NCI-H1417 treated with DMSO at 0.1 percent for 48 hours (cell line): ENCODE measurements at regions not wholly inside any gene's neighbourhood (a gene's known extent, or its start where the extent isn't known, plus 50 kb on each side); places are given as distances from the start of the nearest gene placed in this dataset.

Experiments
- DNase-seq: peaks from one replicate; lab custom pipeline; 2025; lab: John Stamatoyannopoulos, UW

DNA sequence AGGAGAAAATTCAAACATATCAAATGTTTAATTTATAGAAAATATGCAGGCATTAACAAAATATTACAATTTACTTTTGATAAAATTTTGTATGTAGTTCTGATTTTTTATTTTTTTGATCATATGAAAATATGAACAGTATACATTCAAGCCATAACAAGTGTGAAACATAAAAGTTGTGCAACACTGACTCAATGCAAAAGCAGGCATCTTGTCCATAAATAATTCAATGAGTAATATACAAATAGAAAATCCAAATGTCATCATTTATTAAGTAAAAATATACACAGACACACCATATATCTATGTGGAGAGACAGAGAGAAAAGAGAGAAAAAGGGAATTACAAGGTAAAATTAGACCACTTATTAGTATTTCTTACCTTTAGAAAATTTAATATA lies 1183.9 kb downstream of the SLITRK1 start:
- DNase-seq, result no peak

DNA sequence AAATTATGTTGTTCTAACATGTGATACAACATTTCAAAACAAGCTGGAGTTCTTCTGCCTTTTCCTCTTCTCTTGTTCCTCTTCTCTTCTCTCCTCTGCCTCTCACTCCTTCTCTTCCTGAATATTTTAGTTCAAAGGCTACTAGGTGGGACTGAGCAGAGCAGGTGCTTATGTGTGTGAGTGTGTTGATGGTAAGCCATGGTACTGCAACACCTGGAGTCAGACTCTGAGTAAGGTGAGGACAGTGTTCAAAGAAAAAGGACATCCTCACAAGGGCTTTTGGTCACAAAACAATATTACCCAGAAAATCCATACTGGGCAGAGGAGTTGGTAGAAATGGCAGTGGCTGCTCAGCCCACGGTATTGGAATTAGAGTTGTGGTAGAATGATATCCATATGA lies 1188.7 kb downstream of the SLITRK1 start:
- DNase-seq, result no peak

DNA sequence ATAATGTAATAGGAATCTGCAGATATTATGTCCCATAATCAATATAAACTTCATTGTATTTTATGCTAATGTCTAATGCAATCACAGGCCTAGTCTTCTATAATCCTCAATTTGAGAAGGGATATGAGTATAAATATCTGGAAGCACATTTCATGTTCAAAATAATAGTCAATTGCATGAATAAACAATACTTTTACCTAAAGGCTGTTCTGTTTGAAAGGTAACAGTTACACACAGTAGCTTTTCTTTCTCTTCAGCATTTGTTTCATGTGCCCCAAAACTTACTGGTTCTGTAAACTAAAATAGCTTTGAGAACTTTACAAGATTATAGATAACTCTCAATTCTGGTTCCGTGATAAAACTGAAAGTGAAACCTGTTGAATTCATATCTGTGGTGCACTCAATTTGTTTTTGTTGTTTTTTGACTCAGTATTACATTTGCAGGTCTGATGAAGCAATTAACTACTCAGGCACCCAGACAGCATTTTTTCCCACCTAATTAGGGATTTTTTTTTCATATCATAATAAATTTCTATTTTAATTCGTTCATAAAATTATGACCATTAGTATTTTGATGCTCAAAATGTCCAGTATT lies 1193.8 kb downstream of the SLITRK1 start:
- DNase-seq, result no peak

DNA sequence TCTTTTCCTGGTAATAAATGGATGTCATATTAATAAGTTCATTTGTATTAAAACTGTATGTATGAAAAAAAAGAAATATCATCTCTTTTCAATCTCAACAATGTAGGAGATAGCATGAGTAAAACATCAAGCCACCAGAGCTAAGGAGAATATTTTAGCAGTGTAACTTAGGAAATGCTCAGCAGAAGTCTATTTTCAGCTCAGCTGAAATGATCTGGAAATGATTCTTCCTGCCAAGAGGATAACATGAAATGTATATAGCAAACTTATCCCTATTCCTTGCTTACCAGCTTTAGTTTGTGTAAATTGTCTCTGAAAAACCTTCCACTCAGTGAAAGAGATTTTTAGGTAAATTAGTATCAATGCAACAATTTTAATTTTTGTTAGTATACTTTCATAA lies 1194.4 kb downstream of the SLITRK1 start:
- DNase-seq, result no peak

DNA sequence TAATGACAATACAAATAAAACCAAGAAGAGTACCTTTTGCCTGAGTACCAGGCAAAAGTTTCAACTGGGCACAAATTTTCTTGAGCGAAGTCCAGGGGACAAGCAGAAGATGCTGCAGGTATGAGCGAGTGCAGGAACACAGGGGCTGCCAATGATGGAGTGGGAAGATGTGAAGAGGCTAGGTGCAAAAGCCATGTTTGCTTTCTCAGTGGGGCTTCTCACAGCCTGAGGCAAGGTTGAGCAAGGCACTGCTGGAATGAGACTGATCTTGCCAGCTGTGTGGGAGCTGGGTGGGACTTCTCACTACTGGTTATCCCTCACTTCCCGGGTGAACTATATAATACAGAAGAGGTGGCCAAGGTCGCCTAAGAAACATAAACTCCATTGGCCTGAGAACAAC lies 1200.7 kb downstream of the SLITRK1 start:
- no peak for DNase-seq

DNA sequence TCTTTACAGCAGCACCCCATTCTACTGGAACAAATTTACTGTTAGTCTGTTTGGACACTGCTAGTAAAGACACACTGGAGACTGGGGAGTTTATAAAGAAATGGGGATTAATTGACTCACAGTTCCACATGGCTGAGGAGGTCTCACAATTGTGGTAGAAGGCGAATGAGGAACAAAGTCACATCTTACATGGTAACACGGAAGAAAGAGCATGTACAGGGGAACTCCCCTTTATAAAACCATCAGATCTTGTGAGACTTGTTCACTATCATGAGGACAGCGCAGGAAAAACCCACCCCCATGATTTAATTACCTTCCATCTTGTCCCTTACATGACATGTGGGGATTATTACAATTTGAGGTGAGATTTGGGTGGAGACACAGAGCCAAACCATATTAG lies 1204.2 kb downstream of the SLITRK1 start:
- DNase-seq, result no peak

DNA sequence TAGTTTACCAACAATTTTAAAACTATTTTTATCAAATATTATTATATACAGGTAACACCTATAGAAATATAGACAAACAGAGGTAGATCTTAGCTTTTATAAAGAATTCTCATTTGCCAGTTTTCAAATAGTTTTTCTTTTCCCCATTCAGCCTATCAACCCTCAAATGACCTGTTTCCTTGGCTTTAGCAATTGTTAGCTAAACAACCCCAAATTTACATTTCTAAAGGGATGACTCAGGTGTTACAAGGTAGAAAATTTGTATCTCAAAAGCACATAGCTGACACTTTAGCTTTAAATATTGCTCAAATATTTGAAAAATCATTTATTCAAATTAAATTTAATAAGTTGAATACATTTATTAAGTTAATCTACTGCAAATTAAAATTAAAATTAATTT lies 1207.2 kb downstream of the SLITRK1 start:
- DNase-seq, result no peak

DNA sequence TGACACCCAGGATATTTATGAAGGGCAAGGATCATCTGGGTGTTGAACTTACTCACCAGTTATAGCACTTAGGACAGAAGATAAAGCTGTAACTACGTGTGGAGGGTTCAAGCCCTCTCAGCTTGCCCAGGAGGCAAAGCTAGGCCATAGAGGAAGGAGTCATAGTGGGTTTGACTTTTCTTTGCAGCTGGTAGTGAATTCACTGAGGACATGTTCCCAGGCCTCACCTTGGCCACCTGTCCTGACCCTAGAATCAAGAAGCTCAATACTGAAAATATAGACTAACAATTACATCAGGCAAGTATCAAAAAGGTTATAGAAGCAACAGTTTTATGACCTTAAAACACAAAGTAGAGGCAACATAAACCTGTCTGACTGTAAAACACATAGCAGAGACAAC lies 1207.7 kb downstream of the SLITRK1 start:
- DNase-seq, result no peak

DNA sequence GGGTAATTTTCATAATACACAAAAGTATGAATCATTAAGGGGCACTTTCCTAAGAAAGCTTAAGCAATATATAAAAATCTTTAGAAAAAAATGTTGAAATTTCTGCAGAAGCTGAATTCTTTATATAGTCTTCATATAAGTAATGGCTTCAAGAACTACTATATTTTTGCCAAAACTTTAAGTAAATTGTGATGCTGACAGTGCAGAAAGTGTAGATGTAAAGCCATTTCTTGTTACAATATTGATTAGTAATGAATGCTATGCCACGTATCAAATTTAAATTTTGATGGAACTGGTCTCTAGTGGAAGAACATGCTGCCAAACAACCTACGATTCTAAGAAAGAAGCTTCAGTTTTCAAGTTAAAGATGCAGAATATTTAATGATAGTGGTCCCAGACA lies 1210.0 kb downstream of the SLITRK1 start:
- no peak for DNase-seq

DNA sequence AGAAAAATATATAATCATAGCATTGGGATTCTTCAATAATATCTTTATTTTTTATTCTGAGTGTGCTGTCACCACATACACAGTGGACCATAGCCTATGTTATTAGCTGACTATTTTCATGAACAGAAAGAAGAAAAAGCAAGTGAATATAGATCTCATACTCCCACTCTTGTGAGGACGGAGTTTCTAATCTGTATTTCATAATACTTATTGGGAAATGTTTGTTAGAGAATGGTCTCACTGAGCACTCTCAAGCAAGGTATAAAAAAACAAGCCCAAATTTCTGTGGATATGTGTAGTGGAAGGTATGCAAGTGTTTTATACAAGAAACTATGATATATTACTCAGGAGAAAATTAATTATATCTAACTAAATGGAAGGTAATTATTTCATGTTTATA lies 1218.1 kb downstream of the SLITRK1 start:
- no peak for DNase-seq

DNA sequence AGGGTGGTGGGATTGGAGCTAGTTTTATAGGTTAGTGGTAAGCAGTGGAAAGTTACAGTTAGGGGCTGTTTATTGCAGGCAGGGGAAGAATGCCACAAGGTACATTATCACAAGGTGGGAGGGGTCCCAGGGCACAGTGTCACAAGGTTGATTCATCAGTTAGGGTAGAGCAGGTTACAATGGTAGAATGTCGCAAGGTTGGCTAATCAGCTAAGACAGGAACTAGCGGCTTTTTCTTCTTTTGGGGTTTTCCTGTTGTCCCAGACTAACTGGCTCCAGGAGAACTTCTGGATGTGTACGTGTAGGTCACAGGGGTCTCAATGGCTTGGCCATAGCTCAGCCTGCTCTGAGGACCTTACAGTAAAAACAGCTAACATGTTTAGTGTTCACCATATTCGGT lies 1221.1 kb downstream of the SLITRK1 start:
- DNase-seq, result no peak

DNA sequence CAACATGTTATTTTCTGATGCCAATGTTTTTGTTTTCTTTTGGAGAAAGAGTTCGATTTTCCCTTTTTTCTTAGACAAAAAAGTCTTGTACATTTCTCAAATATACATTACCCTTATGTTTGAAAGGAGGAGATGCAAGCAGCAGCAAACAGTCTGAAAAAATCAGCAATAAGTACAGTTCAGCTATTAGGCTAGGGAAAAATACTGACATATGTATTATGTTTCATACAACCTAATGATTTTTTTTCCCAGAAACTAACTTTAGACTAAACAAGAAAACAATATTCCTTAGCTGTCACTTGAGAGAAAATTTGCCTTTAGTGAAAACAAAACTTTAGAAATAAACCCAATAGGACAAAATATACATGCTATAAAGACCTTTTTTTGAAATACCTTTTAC lies 1223.5 kb downstream of the SLITRK1 start:
- no peak for DNase-seq

DNA sequence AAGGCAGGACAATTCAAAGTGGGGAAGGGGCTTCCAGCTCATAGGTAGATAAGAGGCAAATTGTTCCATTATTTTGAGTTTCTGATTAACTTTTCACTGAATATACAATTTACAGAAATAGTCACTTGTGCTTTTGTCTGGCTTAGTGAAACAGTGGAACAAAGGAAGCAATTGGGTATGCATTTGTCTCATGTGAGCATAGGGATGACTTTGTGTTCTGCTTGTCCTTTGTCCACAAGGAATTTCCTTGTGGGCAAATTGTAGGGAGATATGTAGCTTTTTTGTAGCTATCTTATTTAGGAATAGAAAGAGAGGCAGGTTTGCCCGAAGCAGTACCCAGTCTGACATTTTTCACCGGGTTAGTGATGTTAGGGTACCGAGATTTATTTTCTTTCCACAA lies 1224.8 kb downstream of the SLITRK1 start:
- no peak for DNase-seq

DNA sequence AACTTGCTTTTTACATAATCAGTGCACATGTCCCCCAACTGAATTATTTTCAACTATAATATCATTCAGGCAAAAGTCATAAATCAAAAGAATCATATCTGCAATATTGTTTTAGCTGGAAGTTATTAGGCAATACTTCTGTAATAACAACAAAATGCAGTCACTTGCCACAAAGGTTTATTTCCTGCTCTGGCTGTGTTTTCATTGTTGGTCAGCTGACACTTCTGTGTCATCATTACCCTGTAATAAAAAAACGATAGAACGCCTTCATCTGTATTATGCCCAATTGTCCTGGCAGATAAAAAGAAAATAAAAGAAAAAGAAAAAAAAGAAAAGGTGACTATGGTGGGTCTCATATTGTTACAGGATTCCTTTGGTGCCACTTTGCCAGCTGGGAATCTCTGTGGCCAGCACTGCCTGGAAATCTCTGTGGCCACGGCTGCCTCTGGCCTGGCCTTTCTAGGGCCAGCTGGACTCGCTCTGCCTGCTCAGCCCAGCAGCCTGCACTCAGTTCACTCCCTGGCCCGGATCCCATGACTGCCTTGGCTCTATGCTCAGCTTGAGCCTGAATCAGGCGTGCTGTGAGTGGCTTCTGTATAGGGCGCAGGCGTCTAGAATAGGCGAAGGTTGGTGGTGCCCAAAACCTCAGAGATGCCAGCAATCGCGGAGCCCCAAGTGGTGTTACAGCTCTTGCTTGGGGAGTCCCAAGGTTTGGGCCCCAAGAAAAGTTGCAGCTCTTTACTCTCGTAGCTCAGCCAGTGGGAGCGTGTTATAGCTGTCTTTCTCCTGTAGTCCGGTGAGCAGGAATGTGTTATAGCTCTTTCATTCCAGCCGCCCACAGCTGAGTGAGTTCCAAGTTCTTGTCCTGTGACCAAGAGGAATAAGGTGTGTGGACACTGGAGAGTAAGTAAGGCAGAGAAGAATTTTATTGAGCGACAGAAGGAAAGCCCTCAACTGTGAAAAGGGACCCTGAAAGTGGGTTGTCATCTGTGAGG lies 1227.1 kb downstream of the SLITRK1 start:
- DNase-seq, result no peak

DNA sequence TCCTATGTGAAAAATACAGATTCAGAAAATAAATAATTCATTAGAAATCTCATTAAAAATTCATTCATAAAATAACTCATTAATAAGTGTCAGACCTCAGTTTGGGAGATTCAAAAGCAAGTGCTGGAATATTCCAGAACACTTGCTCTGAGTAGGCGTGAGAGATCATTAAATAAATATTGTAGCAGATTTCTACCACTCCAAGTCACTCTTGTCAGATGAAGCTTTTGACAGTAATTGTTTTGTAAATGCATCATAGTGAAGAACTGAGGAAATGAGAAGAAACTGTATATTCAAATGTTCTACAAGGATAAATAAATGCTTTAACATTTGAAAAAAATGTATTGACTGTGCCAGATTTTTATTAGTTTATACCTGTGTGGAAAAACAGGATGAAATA lies 1228.1 kb downstream of the SLITRK1 start:
- no peak for DNase-seq

DNA sequence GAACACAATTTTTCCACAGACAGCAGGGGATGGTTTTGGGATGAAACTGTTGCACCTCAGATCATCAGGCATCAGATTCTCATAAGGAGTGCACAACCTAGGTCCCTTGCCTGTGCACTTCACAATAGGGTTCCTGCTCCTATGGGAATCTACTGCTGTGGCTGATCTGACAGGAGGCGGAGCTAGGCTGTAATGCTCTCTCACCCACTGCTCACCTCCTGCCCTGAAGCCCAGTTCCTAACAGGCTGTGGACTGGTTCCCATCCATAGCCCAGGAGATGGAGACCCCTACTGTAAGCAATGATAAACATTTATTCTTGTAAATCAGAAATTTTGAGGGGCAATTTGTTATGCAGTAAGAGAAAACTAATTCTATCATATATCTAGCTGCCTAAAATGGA lies 1234.7 kb downstream of the SLITRK1 start:
- DNase-seq, result no peak

DNA sequence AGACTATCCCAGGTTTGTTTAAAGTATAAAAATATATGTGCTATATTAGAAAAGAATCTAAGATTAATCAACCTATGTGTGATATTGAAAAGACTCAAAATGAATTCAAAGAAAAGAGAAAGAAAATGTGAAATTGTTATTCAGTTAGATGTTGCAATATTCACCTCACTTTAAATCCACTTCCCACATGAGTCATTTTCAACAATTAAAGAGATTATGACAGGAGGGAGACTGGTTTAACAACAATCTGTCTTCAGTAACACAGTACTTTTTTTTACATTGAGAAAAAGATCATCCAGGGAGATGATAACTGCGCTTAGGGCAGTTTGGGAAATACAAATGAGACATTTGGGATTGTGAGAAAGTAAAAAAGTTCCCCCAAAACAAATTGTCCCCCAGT lies 1246.2 kb downstream of the SLITRK1 start:
- no peak for DNase-seq

DNA sequence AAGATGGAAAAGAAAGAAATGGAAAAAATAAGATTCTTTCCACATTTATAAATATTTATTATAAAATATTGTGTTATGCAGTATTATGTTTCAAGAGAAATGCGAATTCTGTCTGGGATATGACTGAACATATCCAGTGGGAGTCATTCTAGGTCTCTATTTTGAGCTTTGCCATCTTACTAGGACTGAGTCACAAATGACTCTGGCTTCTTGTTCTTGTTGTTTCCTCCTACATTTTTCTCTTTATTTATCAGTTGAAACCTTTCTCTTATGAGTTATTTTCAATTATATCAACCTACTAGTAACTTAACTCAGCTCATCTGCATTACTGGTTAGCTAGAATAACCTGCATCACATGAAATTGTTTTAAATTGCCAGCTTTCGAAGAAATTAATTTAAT lies 1247.3 kb downstream of the SLITRK1 start:
- no peak for DNase-seq

DNA sequence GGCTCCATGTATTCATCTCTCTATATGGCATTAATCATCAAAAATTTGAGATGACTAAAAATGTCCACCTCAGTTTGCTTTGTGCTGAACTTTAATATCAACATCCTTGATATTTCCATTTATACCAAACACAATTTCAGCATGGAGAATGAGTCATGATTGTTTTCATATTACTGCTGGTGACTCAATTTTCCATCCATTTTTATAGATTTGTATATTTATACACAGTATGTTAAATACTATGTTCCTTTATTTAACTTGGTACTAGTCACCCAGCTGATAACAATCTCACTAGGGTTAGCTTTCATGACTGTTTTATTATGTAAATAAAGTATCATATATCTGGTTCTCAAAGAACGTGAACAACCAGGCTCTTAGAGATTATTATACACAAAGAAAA lies 1255.1 kb downstream of the SLITRK1 start:
- DNase-seq, result no peak

DNA sequence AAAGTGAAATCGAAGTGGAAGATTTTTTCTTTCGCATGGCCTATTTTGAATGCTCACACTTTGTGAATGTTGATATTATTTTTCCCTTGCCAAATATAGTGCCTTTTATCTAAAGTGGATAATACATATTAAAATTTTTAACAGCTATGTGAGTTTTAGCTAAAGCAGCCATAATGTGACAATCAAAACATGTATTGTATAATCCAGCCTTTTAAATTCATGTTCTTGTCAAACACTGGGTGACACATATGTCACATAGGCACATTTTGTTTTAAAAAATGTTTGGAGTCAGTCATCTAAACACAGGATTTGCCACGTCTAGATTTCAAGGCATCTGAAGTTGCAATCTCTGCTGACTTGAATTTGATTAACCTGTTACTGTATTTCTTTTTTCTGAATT lies 1256.6 kb downstream of the SLITRK1 start:
- no peak for DNase-seq

DNA sequence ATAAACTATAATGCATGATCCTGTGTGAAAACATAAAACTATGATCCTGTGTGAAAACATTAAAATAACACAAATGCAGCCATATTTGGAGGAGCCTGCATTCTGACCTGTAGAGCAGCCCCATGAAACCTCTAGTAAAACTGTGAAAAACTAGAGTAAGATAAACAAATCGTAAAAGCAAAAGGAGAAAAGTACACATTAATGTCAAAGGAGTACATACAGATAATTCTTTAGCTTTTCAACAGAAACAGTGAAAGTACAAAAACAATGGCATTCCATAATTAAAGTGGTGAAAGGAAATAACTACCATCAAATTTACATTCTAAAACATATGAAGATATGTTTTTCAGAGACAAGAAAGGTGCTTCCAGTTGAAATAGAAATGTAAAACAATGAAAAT lies 1267.2 kb downstream of the SLITRK1 start:
- DNase-seq, result no peak

DNA sequence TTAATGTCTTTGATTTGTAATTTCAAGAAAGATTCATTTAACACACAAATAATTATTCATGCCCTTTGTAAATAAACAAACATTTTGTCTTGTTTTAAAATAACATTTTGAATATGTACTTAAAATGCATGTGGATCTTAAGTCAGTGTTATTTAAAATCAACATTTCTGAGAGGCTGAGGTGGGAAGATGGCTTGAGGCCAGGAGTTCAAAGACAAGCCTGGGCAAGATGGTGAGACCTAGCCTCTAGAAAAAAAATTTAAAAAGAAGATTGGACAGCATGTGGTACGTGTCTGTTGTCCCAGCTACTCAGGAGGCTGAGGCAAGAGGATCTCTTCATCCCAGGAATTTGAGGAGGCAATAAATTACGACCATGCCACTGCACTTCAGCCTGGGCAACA lies 1268.2 kb downstream of the SLITRK1 start:
- DNase-seq, result no peak

DNA sequence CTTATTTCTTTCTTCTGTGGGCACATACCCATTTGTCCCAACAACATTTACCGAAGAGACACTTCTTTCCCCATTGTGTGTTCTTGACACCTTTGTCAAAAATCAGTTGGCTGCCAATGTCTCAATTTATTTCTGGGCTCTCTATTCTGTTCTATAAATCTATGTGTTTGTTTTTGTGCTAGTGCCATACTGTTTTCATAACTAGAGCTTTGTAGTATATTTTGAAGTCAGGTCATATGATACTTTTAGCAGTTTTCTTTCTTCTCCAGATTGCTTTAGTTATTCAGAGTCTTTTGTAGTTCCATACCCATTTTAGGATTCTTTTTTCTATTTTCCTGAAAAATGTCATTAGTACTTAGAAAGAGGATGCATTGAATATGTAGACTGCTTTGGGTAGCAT lies 1276.3 kb downstream of the SLITRK1 start:
- no peak for DNase-seq

DNA sequence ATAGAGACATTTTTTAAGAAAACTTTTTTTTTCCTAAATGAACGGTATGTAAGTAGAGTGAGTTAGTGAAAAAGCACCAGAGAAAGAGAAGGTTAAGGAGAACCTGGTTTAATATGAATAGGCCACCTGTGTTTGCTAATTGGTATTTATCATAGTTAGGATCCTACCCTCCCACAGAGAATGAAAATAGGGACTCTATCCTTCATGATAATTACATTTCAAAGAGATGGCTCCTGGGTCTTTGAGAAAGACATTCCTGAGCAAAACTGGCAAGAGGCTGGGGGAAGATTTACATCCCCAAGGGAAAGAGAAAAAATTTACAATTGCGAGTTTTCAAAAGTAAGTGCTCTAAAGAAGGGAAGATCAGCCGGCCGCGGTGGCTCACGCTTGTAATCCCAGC lies 1284.5 kb downstream of the SLITRK1 start:
- DNase-seq, result no peak
